ENCODE measurements at regions not wholly inside any gene's neighbourhood (a gene's known extent, or its start where the extent isn't known, plus 50 kb on each side); places are given as distances from the start of the nearest gene placed in this dataset.

DNA sequence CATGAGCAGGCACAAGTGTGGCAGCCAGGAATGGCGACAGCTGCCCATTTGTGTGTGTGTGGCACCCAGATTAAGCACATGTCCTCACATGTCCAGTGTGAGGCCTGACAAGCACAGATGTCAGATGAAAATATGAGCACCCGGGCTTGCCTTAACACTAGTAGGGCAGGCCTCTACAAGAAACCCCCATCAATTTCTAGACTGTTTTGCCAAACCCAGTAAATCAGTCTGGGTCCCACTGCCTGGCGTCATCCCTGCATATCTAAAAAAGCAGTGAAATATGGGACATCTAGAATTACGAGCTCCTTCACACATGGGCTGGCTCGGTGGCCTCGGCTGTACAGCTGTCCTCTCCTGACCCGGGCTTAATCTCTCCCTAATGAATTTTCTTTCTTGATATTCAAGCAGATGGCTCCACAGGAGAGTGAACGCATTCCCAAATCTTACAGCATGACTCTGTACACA lies 432.7 kb downstream of the FOXO1 start:
- peak; percentile 42 for DNase-seq

GRCh38 chr13:40235160-40235796 lies 431.2 kb downstream of the FOXO1 start:
- no peak for DNase-seq

GRCh38 chr13:40236566-40237168 lies 429.8 kb downstream of the FOXO1 start:
- DNase-seq: no peak

GRCh38 chr13:40238761-40239160 lies 427.7 kb downstream of the FOXO1 start:
- no peak for DNase-seq

DNA sequence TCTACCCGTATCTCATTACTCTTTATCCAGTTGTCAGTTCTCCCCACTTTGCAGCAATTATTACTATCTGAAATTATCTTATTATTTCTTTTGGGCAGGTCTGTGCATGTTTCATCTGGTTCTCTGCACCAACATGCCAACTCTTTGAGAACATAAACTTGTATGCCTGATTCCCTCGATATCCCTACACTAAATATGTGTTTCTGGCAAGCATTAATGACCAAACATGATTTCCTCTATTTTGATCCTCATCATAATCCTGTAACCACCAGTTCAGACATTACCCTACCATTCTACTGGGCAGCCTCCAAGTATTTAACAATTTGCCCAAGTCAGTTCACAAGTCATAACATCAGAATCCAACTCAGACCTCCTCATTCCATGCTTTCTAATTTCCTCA lies 426.1 kb downstream of the FOXO1 start:
- no peak for DNase-seq

GRCh38 chr13:40241125-40241798 lies 425.2 kb downstream of the FOXO1 start:
- DNase-seq: no peak

DNA sequence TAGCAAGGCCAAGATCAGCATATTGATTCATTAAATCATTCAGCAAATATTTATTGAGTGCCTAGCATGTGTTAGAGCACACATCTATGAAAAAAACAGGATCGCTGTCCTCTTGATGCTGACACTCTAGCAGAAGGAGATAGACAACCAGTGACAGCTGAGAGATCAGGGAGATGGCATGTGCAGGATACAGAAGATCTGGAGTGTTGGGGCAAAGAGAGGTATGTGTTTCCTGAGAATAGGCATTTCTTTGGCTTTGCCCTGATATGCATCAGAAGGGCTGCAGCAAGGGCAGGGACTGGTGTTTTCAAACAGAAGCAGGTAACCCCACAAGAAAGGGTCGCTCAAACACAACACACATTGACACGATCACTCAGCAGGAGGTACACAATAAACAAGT lies 423.4 kb downstream of the FOXO1 start:
- no peak for DNase-seq

GRCh38 chr13:40243982-40244381 lies 422.5 kb downstream of the FOXO1 start:
- no peak for DNase-seq

DNA sequence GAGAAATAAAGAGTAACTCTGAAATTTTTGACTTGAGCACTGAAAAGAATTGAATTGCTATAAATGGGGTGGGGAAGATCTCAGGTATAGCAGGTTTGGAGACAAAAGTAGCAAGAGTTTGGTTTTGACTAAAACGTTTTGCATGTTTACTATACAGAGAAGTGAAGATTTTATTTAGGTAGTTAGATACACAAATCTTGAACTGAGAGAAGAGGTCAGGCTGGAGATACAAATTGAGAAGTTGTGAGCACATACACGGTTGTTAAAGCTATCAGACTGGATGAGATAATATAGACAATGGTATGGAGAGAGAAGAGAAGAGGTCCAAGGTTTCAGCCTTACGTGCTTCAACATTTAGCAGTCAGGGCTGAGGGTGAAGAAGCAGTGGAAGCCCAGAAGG lies 420.9 kb downstream of the FOXO1 start:
- DNase-seq: no peak

- DNase-seq: no peak
These were observed 418.6 kb downstream of the FOXO1 start for GRCh38 chr13:40247845-40248244.

- no peak for DNase-seq
These were observed 415.0 kb downstream of the FOXO1 start for GRCh38 chr13:40251343-40252032.

GRCh38 chr13:40252241-40252640 lies 414.2 kb downstream of the FOXO1 start:
- no peak for DNase-seq

GRCh38 chr13:40252676-40253075 lies 413.8 kb downstream of the FOXO1 start:
- DNase-seq: no peak

DNA sequence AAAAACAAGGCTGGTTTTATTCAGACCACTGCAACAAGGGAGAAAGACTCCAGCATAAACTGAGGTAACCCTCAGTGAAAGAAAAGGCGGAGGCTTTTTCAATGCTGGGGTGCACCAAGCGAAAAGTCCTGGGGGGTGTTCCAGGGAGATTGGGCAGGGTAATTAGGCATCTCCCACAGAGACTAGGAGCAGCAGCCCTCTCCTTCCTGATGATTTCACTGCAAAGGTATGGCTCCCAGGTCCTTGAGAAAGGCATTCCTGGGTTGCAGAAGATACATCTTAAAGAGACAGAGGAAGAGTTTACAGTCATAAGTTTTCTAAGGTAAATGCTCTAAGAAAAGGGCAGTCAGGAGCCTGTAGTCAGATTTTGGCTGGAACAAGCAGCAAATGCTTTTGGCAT lies 412.0 kb downstream of the FOXO1 start:
- DNase-seq: no peak

DNA sequence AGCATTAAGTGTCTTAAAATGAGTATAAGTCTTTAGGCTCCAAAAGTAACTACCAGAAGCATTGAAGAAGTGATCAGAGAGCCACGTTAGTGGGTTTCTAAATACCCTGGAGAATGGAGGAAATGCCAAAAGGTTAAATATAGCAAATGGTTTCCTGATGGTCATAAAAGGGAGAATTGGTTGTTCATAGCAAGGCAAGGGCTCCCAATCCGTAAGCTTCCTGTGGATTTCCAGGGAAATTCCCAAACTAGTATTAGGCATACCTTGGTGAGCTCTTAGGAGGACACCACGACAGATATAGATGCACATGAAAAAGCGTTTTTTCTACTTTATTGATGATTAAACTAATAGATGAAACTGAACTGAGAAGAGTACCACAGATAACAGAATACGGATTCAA lies 410.9 kb downstream of the FOXO1 start:
- no peak for DNase-seq

GRCh38 chr13:40259899-40260298 lies 406.5 kb downstream of the FOXO1 start:
- DNase-seq: no peak

DNA sequence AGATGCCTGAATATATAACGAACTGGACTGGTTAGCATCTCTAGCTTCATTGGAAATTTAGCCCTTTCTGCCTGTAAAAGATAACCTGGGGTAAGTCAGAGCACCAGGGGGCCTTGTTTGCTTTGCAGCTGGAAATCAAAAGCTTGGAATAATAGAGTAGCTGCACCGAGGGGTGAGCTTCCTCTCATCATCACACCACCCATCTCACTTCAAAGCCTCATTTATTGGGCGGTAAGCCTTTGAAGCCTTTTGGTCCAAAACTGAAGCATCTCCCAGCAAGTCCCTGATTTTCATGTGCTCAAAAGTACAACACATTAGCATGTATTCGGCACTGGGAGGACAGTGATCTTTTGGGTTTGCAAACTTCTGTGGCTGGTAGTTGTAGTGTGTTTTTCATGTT lies 405.1 kb downstream of the FOXO1 start:
- no peak for DNase-seq

DNA sequence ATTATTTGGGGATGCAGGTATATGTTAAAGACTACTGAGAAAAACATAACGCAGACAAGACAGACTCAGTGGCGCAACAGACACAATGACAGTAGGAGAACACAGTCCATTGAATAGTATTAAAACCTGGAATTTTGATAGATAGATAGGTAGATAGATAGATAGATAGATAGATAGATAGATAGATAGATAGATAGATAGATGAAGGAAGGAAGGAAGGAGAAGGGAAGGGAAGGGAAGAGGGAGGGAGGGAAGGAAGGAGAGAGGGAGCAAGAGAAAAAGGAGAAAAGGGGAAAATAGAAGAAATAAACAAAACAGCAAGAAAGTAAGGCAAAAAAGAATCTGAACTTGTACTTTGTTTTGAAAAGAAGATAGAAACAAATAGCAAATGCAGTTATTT lies 404.5 kb downstream of the FOXO1 start:
- DNase-seq: no peak

DNA sequence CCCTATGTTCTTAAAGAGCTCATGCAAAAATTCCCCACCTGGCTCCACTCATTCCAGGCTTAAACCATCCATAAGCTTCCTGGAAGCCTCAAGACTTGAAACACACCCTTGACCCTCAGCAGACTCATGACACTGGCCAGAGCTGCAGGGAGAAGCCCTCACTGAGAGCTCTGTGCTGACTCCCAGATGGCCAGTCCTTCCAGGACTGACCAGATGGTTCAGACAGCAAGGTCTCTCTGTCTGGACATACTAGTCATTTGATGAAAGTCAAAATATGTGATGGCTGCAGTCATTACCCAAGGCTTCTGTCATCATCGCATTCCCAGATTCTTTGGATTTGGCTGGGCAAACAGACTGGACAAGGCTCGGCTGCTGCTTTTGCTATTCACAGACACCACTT lies 397.4 kb downstream of the FOXO1 start:
- DNase-seq: no peak

GRCh38 chr13:40270726-40271125 lies 395.7 kb downstream of the FOXO1 start:
- DNase-seq: no peak

DNA sequence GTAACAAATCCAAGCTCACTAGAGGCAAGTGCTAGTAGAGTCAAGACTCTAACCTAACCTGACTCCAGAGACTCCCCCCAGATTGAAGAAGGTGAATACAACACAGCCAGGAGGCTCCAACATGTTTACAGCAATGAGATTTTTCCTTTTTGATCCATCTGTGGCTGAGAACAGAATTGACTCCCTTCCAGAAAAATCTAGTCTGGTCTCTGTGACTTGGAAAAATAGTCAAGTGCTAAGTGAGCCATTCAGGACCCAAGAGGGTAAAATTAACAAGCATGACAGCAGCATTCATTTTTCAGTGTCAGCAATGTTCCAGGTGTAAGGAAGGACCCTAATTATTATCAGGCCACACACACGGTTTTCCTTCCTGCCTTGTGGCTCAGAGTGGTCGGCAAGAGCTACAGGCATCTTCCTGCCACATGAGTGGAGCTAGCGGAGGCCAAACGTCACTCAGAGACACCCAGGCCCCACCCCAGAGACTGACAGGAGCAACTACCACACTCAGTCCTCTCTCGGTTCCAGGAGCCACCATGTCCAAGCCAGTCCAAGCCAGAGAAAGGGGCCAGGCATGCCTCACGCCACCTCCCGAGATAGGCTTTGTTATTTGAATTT lies 395.1 kb downstream of the FOXO1 start:
- DNase-seq: peak; percentile 28

GRCh38 chr13:40271931-40272775 lies 394.3 kb downstream of the FOXO1 start:
- peak; percentile 24 for DNase-seq

All from DMS79 treated with DMSO at 0.1 percent for 48 hours (cell line).